IMR-90 (cell line): ENCODE measurements at regions not wholly inside any gene's neighbourhood (a gene's known extent, or its start where the extent isn't known, plus 50 kb on each side); places are given as distances from the start of the nearest gene placed in this dataset.

ENCODE experiments used
- ATAC-seq: fragments of 200-7000 bp; cut with Tn5 transposase; 2 replicates; pipeline ENCODE4 v1.9.1; 2020; ENCODE audit warnings: low read depth, mild to moderate bottlenecking, moderate library complexity
- BruUV-seq: library from RNA; stranded (reverse); fragments of 400-500 nt; replicated peaks from 2 replicates; lab custom pipeline; 2021; lab: Mats Ljungman, UMichigan
- CTCF ChIA-PET: fragments of 300-600 bp; formaldehyde crosslinking; extraction: SDS; loops from one replicate; lab custom pipeline; 2021; ENCODE audit warnings: antibody characterized with exemption; lab: Yijun Ruan, JAX
- POLR2A ChIA-PET: fragments of 300-600 bp; sonication (Branson Sonifier 250); formaldehyde crosslinking; loops from one replicate; lab custom pipeline; 2022; ENCODE audit warnings: antibody characterized with exemption; ENCODE audit not compliant: unreplicated experiment; lab: Charles Lee
- DNase-seq: peaks from one replicate; pipeline ENCODE4 v3.0.0; 2013
- H2AFZ ChIP-seq: replicated peaks from 2 replicates; pipeline ENCODE3; 2013; ENCODE audit warnings: low read length, mild to moderate bottlenecking; ENCODE audit not compliant: poor library complexity
- H2AK5ac ChIP-seq: 2 replicates; pipeline ENCODE4 v1.6.1; 2013; ENCODE audit warnings: low read depth, low read length, inconsistent platforms
- H2AK9ac ChIP-seq: replicated peaks from 2 replicates; pipeline ENCODE3; 2013; ENCODE audit warnings: mild to moderate bottlenecking, low read depth, low read length, moderate library complexity; ENCODE audit not compliant: poor library complexity
- H2BK120ac ChIP-seq: 2 replicates; pipeline ENCODE4 v1.6.1; 2013; ENCODE audit warnings: low read depth, low read length, inconsistent platforms
- H2BK15ac ChIP-seq: 3 replicates; pipeline ENCODE4 v1.6.1; 2013; ENCODE audit warnings: low read depth, low read length, inconsistent platforms
- H2BK20ac ChIP-seq: 2 replicates; pipeline ENCODE4 v1.6.1; 2013; ENCODE audit warnings: low read depth, mild to moderate bottlenecking, inconsistent platforms, low read length, moderate library complexity
- H2BK5ac ChIP-seq: 2 replicates; pipeline ENCODE4 v1.6.1; 2013; ENCODE audit warnings: mild to moderate bottlenecking, low read depth, low read length, inconsistent platforms; ENCODE audit not compliant: poor library complexity, severe bottlenecking
- H3K14ac ChIP-seq: replicated peaks from 2 replicates; pipeline ENCODE4 v1.6.1; 2013; ENCODE audit warnings: low read depth, low read length, inconsistent platforms
- H3K18ac ChIP-seq: 2 replicates; pipeline ENCODE4 v1.6.1; 2013; ENCODE audit warnings: low read depth, low read length, control low read depth
- H3K23ac ChIP-seq: 2 replicates; pipeline ENCODE4 v1.6.1; 2013; ENCODE audit warnings: low read depth, low read length, inconsistent platforms
- H3K27ac ChIP-seq: 2 replicates; pipeline ENCODE4 v1.5.1; 2013; ENCODE audit warnings: mild to moderate bottlenecking, control low read depth, low read length; ENCODE audit not compliant: insufficient read depth
- H3K27me3 ChIP-seq: 2 replicates; pipeline ENCODE4 v1.6.1; 2013; ENCODE audit warnings: low read length; ENCODE audit not compliant: control insufficient read depth, insufficient read depth
- H3K36me3 ChIP-seq: 2 replicates; pipeline ENCODE4 v1.6.1; 2013; ENCODE audit warnings: low read length, mixed read lengths; ENCODE audit not compliant: control insufficient read depth, insufficient read depth
- H3K4ac ChIP-seq: 2 replicates; pipeline ENCODE4 v1.6.1; 2013; ENCODE audit warnings: low read depth, low read length, inconsistent platforms
- H3K4me1 ChIP-seq: 2 replicates; pipeline ENCODE4 v1.6.1; 2013; ENCODE audit warnings: low read length, mixed read lengths; ENCODE audit not compliant: control insufficient read depth, insufficient read depth
- H3K4me2 ChIP-seq: 2 replicates; pipeline ENCODE4 v1.6.1; 2013; ENCODE audit warnings: low read depth, mild to moderate bottlenecking, control low read depth, low read length, moderate library complexity
- H3K4me3 ChIP-seq: 2 replicates; pipeline ENCODE4 v1.5.1; 2013; ENCODE audit warnings: low read depth, mild to moderate bottlenecking, control low read depth, low read length, moderate library complexity; ENCODE audit not compliant: insufficient read depth
- H3K56ac ChIP-seq: 2 replicates; pipeline ENCODE4 v1.6.1; 2013; ENCODE audit warnings: low read length, inconsistent platforms; ENCODE audit not compliant: insufficient read depth; ENCODE audit errors: extremely low read depth
- H3K79me1 ChIP-seq, 2 experiments: 2 replicates each; pipeline ENCODE4 v1.6.1; 2013; ENCODE audit warnings: low read length in 2 of 2, inconsistent platforms in 1 of 2, low read depth in 1 of 2
- H3K9ac ChIP-seq: 2 replicates; pipeline ENCODE4 v1.6.1; 2013; ENCODE audit warnings: low read depth, low read length, control low read depth
- H3K9me1 ChIP-seq: 2 replicates; pipeline ENCODE4 v1.6.1; 2013; ENCODE audit warnings: low read length, inconsistent platforms; ENCODE audit not compliant: insufficient read depth
- H3K9me3 ChIP-seq: 2 replicates; pipeline ENCODE4 v1.6.1; 2013; ENCODE audit warnings: low read length; ENCODE audit not compliant: control insufficient read depth, insufficient read depth
- H4K20me1 ChIP-seq: 2 replicates; pipeline ENCODE4 v1.6.1; 2013; ENCODE audit warnings: low read length, inconsistent platforms; ENCODE audit not compliant: insufficient read depth
- H4K5ac ChIP-seq: 2 replicates; pipeline ENCODE4 v1.6.1; 2013; ENCODE audit warnings: mild to moderate bottlenecking, low read depth, low read length, control low read depth
- H4K8ac ChIP-seq, 2 experiments: 2 replicates each; pipeline ENCODE4 v1.6.1; 2013; ENCODE audit warnings: low read depth in 2 of 2, low read length in 2 of 2, control low read depth in 1 of 2, inconsistent platforms in 1 of 2
- H4K91ac ChIP-seq: 2 replicates; pipeline ENCODE4 v1.6.1; 2013; ENCODE audit warnings: low read depth, low read length, inconsistent platforms; ENCODE audit not compliant: insufficient read depth
- BHLHE40 ChIP-seq: fragments of 150-350 bp; IDR thresholded peaks from 2 replicates; pipeline ENCODE4 v1.6.1; 2016; ENCODE audit warnings: mild to moderate bottlenecking, low read depth, low read length
- CEBPB ChIP-seq: IDR thresholded peaks from 2 replicates; pipeline ENCODE4 v1.6.1; 2012; ENCODE audit warnings: low read depth, low read length, improper control_type of control experiment
- CHD1 ChIP-seq: IDR thresholded peaks from 2 replicates; pipeline ENCODE4 v1.6.1; 2012; ENCODE audit warnings: low read depth, low read length, improper control_type of control experiment
- CTCF ChIP-seq: conservative IDR thresholded peaks from 2 replicates; pipeline ENCODE4 v1.5.1; 2012; ENCODE audit warnings: mild to moderate bottlenecking, low read depth, low read length, improper control_type of control experiment
- FOS ChIP-seq: fragments of 150-350 bp; IDR thresholded peaks from 2 replicates; pipeline ENCODE4 v1.6.1; 2016; ENCODE audit warnings: low read depth, low read length
- MAFK ChIP-seq: IDR thresholded peaks from 2 replicates; pipeline ENCODE4 v1.6.1; 2012; ENCODE audit warnings: low read depth, low read length, improper control_type of control experiment
- MAZ ChIP-seq: IDR thresholded peaks from 2 replicates; pipeline ENCODE4 v1.6.1; 2012; ENCODE audit warnings: low read depth, mild to moderate bottlenecking, low read length, improper control_type of control experiment, moderate library complexity, borderline replicate concordance
- MXI1 ChIP-seq: IDR thresholded peaks from 2 replicates; pipeline ENCODE4 v1.6.1; 2012; ENCODE audit warnings: low read depth, mild to moderate bottlenecking, low read length, moderate library complexity, borderline replicate concordance
- NFE2L2 ChIP-seq: fragments of 150-350 bp; IDR thresholded peaks from 2 replicates; pipeline ENCODE4 v1.6.1; 2016; ENCODE audit warnings: low read depth, mild to moderate bottlenecking, low read length
- POLR2A ChIP-seq: IDR thresholded peaks from 2 replicates; pipeline ENCODE4 v1.6.1; 2012; ENCODE audit warnings: mild to moderate bottlenecking, low read depth, low read length
- RAD21 ChIP-seq: IDR thresholded peaks from 2 replicates; pipeline ENCODE4 v1.6.1; 2012; ENCODE audit warnings: low read length, improper control_type of control experiment
- RCOR1 ChIP-seq: IDR thresholded peaks from 2 replicates; pipeline ENCODE4 v1.6.1; 2012; ENCODE audit warnings: mild to moderate bottlenecking, low read length, improper control_type of control experiment; ENCODE audit not compliant: insufficient replicate concordance
- RFX5 ChIP-seq: IDR thresholded peaks from 2 replicates; pipeline ENCODE4 v1.8.0; 2012; ENCODE audit warnings: low read depth, mild to moderate bottlenecking, low read length, moderate library complexity
- SMC3 ChIP-seq: fragments of 150-350 bp; IDR thresholded peaks from 2 replicates; pipeline ENCODE4 v1.6.1; 2016; ENCODE audit warnings: low read depth, mild to moderate bottlenecking, antibody characterized with exemption, low read length, moderate library complexity
- USF2 ChIP-seq: fragments of 150-350 bp; IDR thresholded peaks from 2 replicates; pipeline ENCODE4 v1.6.1; 2017; ENCODE audit warnings: mild to moderate bottlenecking, antibody characterized with exemption, low read length, low read depth
- WGBS, 2 experiments: methylation state at CpG; one replicate each; pipeline versions ENCODE4 v1.1.5 to v1.1.7; 2013; ENCODE audit warnings: missing lambda C conversion rate in 2 of 2; ENCODE audit not compliant: insufficient read length in 1 of 2; ENCODE audit errors: extremely low coverage in 2 of 2; 5-methylcytosine and 5-hydroxymethylcytosine counted together
- dilution Hi-C: fragments of 300-500 bp; cut with HindIII; formaldehyde crosslinking; loops from one replicate; pipeline ENCODE4 v1.14.3; 2018; ENCODE audit warnings: low sequenced_read_pairs; ENCODE audit not compliant: unreplicated experiment
- in situ Hi-C: fragments of 300-500 bp; cut with MboI; formaldehyde crosslinking; loops from 3 replicates; pipeline ENCODE4 v1.14.3; 2019; ENCODE audit warnings: low sequenced_read_pairs, inconsistent platforms, mixed read lengths
- intact Hi-C: fragments of 100-400 bp; cut with micrococcal nuclease; formaldehyde crosslinking; loops from 2 replicates; pipeline ENCODE4 v1.10.0; 2022
- TF ChIP-seq, protein P1 (sequence below): fragments of 150-350 bp; IDR thresholded peaks from 2 replicates; pipeline ENCODE4 v1.6.1; 2016; ENCODE audit warnings: low read depth, mild to moderate bottlenecking, low read length, moderate library complexity, borderline replicate concordance

GRCh38 chr6:65787787-65788186, 80.8 kb upstream of the EYS start:
- in situ Hi-C loops, result no loop called here

More at GRCh38 chr6:65787787-65788186, 80.8 kb upstream of the EYS start:
- no peak overlapping the region for H3K4me3 ChIP-seq
- H2BK5ac ChIP-seq, result no peak overlapping the region
- no peak overlapping the region for H2BK20ac ChIP-seq
- CTCF ChIA-PET, result no interaction called here
- BruUV-seq, result no TSS peak
- H3K27me3 ChIP-seq, result no peaks in the 10 kb centered on the region
- no peaks in the 10 kb centered on the region for H3K9me1 ChIP-seq
- H4K8ac ChIP-seq, result no peak overlapping the region
- H2BK15ac ChIP-seq, result no peak overlapping the region
- no peaks in the 10 kb centered on the region for H3K36me3 ChIP-seq
- no peak overlapping the region for H4K5ac ChIP-seq
- peaks cover 4% of the 10 kb centered on the region for H3K9me3 ChIP-seq
- H2AK5ac ChIP-seq, result no peak overlapping the region
- H3K4me2 ChIP-seq, result no peak overlapping the region
- H3K56ac ChIP-seq, result no peak overlapping the region
- POLR2A ChIA-PET, result no interaction called here
- no peak overlapping the region for H3K9ac ChIP-seq
- H4K20me1 ChIP-seq, result no peaks in the 10 kb centered on the region
- TF ChIP-seq CEBPB (no peak), NFE2L2 (no peak), SMC3 (no peak), BHLHE40 (no peak), RCOR1 (no peak), CTCF (no peak), CHD1 (no peak), MXI1 (no peak), RFX5 (no peak), MAZ (no peak), RAD21 (no peak), POLR2A (no peak), MAFK (no peak), FOS (no peak), USF2 (no peak)
- TF ChIP-seq, protein P1, sequence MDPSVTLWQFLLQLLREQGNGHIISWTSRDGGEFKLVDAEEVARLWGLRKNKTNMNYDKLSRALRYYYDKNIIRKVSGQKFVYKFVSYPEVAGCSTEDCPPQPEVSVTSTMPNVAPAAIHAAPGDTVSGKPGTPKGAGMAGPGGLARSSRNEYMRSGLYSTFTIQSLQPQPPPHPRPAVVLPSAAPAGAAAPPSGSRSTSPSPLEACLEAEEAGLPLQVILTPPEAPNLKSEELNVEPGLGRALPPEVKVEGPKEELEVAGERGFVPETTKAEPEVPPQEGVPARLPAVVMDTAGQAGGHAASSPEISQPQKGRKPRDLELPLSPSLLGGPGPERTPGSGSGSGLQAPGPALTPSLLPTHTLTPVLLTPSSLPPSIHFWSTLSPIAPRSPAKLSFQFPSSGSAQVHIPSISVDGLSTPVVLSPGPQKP, result no peak
- H3K14ac ChIP-seq, result no peak overlapping the region
- dilution Hi-C loops (no loop called here), intact Hi-C loops (no loop called here)
- H2AK9ac ChIP-seq, result no peak overlapping the region
- no peak overlapping the region for H3K18ac ChIP-seq
- DNase-seq, result no peak
- no peak overlapping the region for H3K23ac ChIP-seq
- no peaks in the 10 kb centered on the region for H3K4me1 ChIP-seq
- no peak overlapping the region for H4K91ac ChIP-seq
- no peaks in the 10 kb centered on the region for H3K79me1 ChIP-seq
- WGBS, 2 experiments, result 93% methylated on average over 8 of the region's 34 CpGs; no CpG with 5 or more reads in 1 of the 2 experiments
- ATAC-seq, result no peak
- H2AFZ ChIP-seq, result no peak overlapping the region
- H3K4ac ChIP-seq, result no peak overlapping the region
- no peak overlapping the region for H3K27ac ChIP-seq
- no peak overlapping the region for H2BK120ac ChIP-seq
